NB4 (cell line): ENCODE measurements at regions not wholly inside any gene's neighbourhood (a gene's known extent, or its start where the extent isn't known, plus 50 kb on each side); places are given as distances from the start of the nearest gene placed in this dataset.

Source experiments
- CTCF ChIP-seq: IDR thresholded peaks from one replicate; pipeline ENCODE4 v1.5.1; 2012; ENCODE audit warnings: low read depth, low read length
- POLR2A ChIP-seq: IDR thresholded peaks from 2 replicates; pipeline ENCODE4 v1.6.1; 2011; ENCODE audit warnings: mild to moderate bottlenecking; ENCODE audit not compliant: insufficient read length; ENCODE audit errors: extremely low read depth

- no peak for TF ChIP-seq CTCF
- TF ChIP-seq POLR2A: no peak
These were observed 307.4 kb upstream of the POU3F1 start for GRCh38 chr1:38353956-38354355.
